ENCODE measurements at regions not wholly inside any gene's neighbourhood (a gene's known extent, or its start where the extent isn't known, plus 50 kb on each side); places are given as distances from the start of the nearest gene placed in this dataset.
"Not testable (repeated sequence)": the region's sequence is repeated elsewhere in the genome, so short reads cannot be mapped to it uniquely, and the experiment has no call there.

DNA sequence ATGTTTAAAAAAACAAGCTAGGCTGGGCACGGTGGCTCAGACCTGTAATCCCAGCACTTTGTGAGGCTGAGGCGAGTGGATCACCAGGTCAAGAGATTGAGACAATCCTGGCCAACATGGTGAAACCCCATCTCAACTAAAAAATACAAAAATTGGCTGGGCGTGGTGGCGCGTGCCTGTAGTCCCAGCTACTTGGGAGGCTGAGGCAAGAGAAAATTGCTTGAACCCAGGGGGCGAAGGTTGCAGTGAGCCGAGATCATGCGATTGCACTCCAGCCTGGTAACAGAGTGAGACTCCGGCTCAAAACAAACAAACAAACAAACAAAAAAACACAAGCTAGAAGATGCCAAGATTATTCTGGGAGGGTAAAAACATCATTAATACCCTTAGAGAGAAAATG, 172.3 kb downstream of the AVL9 start:
- H3K9me1 ChIP-seq (ENCODE audit: insufficient read depth, low read length); H2BK120ac ChIP-seq (ENCODE audit: low read depth, low read length); in situ Hi-C loops (cut with MboI; ENCODE audit: low sequenced_read_pairs); H3K36me3 ChIP-seq (ENCODE audit: control insufficient read depth, insufficient read depth, low read length); H2AK9ac ChIP-seq (replicated peaks; ENCODE audit: low read depth, low read length, poor library complexity); H2BK5ac ChIP-seq (ENCODE audit: low read depth, low read length, poor library complexity, severe bottlenecking); H3K14ac ChIP-seq (replicated peaks; ENCODE audit: low read depth, low read length); H3K79me1 ChIP-seq (ENCODE audit: low read depth in 1 of 2, low read length in 2 of 2); H4K8ac ChIP-seq (ENCODE audit: low read depth in 2 of 2, low read length in 2 of 2); H3K27ac ChIP-seq (ENCODE audit: insufficient read depth, low read length); H3K9ac ChIP-seq (ENCODE audit: low read depth, low read length); H4K5ac ChIP-seq (ENCODE audit: low read depth, low read length); H3K4me2 ChIP-seq (ENCODE audit: low read depth, low read length); DNase-seq; H2AK5ac ChIP-seq (ENCODE audit: low read depth, low read length); H3K9me3 ChIP-seq (ENCODE audit: control insufficient read depth, insufficient read depth, low read length); H3K23ac ChIP-seq (ENCODE audit: low read depth, low read length); POLR2A ChIA-PET (ENCODE audit: unreplicated experiment); H3K18ac ChIP-seq (ENCODE audit: low read depth, low read length); H3K4ac ChIP-seq (ENCODE audit: low read depth, low read length); CTCF ChIA-PET; H2BK20ac ChIP-seq (ENCODE audit: low read depth, low read length); dilution Hi-C loops (cut with HindIII; ENCODE audit: low sequenced_read_pairs, unreplicated experiment); intact Hi-C loops (cut with micrococcal nuclease); H3K4me3 ChIP-seq (ENCODE audit: insufficient read depth, low read depth, low read length); H3K4me1 ChIP-seq (ENCODE audit: control insufficient read depth, insufficient read depth, low read length); H2AFZ ChIP-seq (replicated peaks; ENCODE audit: low read length, poor library complexity); H3K56ac ChIP-seq (ENCODE audit: extremely low read depth, insufficient read depth, low read length); H3K27me3 ChIP-seq (ENCODE audit: control insufficient read depth, insufficient read depth, low read length); H2BK15ac ChIP-seq (ENCODE audit: low read depth, low read length); H4K91ac ChIP-seq (ENCODE audit: insufficient read depth, low read depth, low read length); H4K20me1 ChIP-seq (ENCODE audit: insufficient read depth, low read length); ATAC-seq (ENCODE audit: low read depth); BruUV-seq (replicated peaks): not testable (repeated sequence)
- no CpG with 5 or more reads among the region's 9 CpGs for WGBS, 2 experiments (ENCODE audit: extremely low coverage in 2 of 2, insufficient read length in 1 of 2)

GRCh38 chr7:32663805-32664211, 168.5 kb downstream of the AVL9 start:
- H2AK9ac ChIP-seq (replicated peaks; ENCODE audit: low read depth, low read length, poor library complexity); H3K14ac ChIP-seq (replicated peaks; ENCODE audit: low read depth, low read length); H4K91ac ChIP-seq (ENCODE audit: insufficient read depth, low read depth, low read length); H4K8ac ChIP-seq (ENCODE audit: low read depth in 2 of 2, low read length in 2 of 2); H3K9ac ChIP-seq (ENCODE audit: low read depth, low read length); H4K5ac ChIP-seq (ENCODE audit: low read depth, low read length); H3K4ac ChIP-seq (ENCODE audit: low read depth, low read length); H3K9me3 ChIP-seq (ENCODE audit: control insufficient read depth, insufficient read depth, low read length); H2BK5ac ChIP-seq (ENCODE audit: low read depth, low read length, poor library complexity, severe bottlenecking); BruUV-seq (replicated peaks); dilution Hi-C loops (cut with HindIII; ENCODE audit: low sequenced_read_pairs, unreplicated experiment); H3K79me1 ChIP-seq (ENCODE audit: low read depth in 1 of 2, low read length in 2 of 2); H2AFZ ChIP-seq (replicated peaks; ENCODE audit: low read length, poor library complexity); H3K4me2 ChIP-seq (ENCODE audit: low read depth, low read length); CTCF ChIA-PET; H2BK120ac ChIP-seq (ENCODE audit: low read depth, low read length); in situ Hi-C loops (cut with MboI; ENCODE audit: low sequenced_read_pairs); H3K4me3 ChIP-seq (ENCODE audit: insufficient read depth, low read depth, low read length); H3K9me1 ChIP-seq (ENCODE audit: insufficient read depth, low read length); H3K27ac ChIP-seq (ENCODE audit: insufficient read depth, low read length); POLR2A ChIA-PET (ENCODE audit: unreplicated experiment); H2AK5ac ChIP-seq (ENCODE audit: low read depth, low read length); H4K20me1 ChIP-seq (ENCODE audit: insufficient read depth, low read length); intact Hi-C loops (cut with micrococcal nuclease); H2BK15ac ChIP-seq (ENCODE audit: low read depth, low read length); ATAC-seq (ENCODE audit: low read depth); H3K36me3 ChIP-seq (ENCODE audit: control insufficient read depth, insufficient read depth, low read length); H3K23ac ChIP-seq (ENCODE audit: low read depth, low read length); DNase-seq; H3K4me1 ChIP-seq (ENCODE audit: control insufficient read depth, insufficient read depth, low read length); H3K27me3 ChIP-seq (ENCODE audit: control insufficient read depth, insufficient read depth, low read length); H2BK20ac ChIP-seq (ENCODE audit: low read depth, low read length); H3K18ac ChIP-seq (ENCODE audit: low read depth, low read length); H3K56ac ChIP-seq (ENCODE audit: extremely low read depth, insufficient read depth, low read length): not testable (repeated sequence)
- no CpG with 5 or more reads among the region's 5 CpGs for WGBS, 2 experiments (ENCODE audit: extremely low coverage in 2 of 2, insufficient read length in 1 of 2)
